Fibroblast of lung (primary cell): ENCODE measurements at regions not wholly inside any gene's neighbourhood (a gene's known extent, or its start where the extent isn't known, plus 50 kb on each side); places are given as distances from the start of the nearest gene placed in this dataset.

Experiments used
- DNase-seq, 2 donors: peaks; one replicate each; pipeline versions ENCODE4 v3.0.0 to v3.0.0-alpha.2; 2010; ENCODE audit warnings: low read depth in 2 of 2
- H2AFZ ChIP-seq: 2 replicates; pipeline ENCODE4 v1.5.1; 2012; ENCODE audit warnings: low read length, control low read depth, inconsistent platforms
- H3K27ac ChIP-seq: 2 replicates; pipeline ENCODE4 v1.5.1; 2011; ENCODE audit warnings: low read length, control low read depth; ENCODE audit not compliant: insufficient read depth
- H3K27me3 ChIP-seq: 2 replicates; pipeline ENCODE4 v1.5.1; 2011; ENCODE audit warnings: mild to moderate bottlenecking, low read length; ENCODE audit not compliant: control insufficient read depth, insufficient read depth
- H3K36me3 ChIP-seq: 2 replicates; pipeline ENCODE4 v1.5.1; 2011; ENCODE audit warnings: low read length; ENCODE audit not compliant: control insufficient read depth, insufficient read depth
- H3K4me1 ChIP-seq: 2 replicates; pipeline ENCODE4 v1.5.1; 2011; ENCODE audit warnings: low read length; ENCODE audit not compliant: control insufficient read depth, insufficient read depth; ENCODE audit errors: extremely low read depth
- H3K4me2 ChIP-seq: 2 replicates; pipeline ENCODE4 v1.5.1; 2011; ENCODE audit warnings: low read length, control low read depth; ENCODE audit not compliant: insufficient read depth; ENCODE audit errors: extremely low read depth
- H3K4me3 ChIP-seq, 4 experiments: fragments of 200-600 bp in 1 of 4; sonication (generic) in 1 of 4; replicated peaks in 1 of 4; 2 replicates each; pipeline ENCODE4 v1.5.1; 2011 to 2016; ENCODE audit warnings: low read length in 4 of 4, low read depth in 3 of 4, mild to moderate bottlenecking in 3 of 4, control low read depth in 2 of 4, inconsistent platforms in 1 of 4, mixed read lengths in 1 of 4; ENCODE audit not compliant: insufficient read depth in 1 of 4; ENCODE audit errors: control extremely low read depth in 1 of 4
- H3K79me2 ChIP-seq: 2 replicates; pipeline ENCODE4 v1.5.1; 2012; ENCODE audit warnings: mild to moderate bottlenecking, low read length, inconsistent platforms; ENCODE audit not compliant: control insufficient read depth, insufficient read depth
- H3K9ac ChIP-seq: 2 replicates; pipeline ENCODE4 v1.5.1; 2011; ENCODE audit warnings: mild to moderate bottlenecking, low read length, control low read depth; ENCODE audit not compliant: insufficient read depth
- H3K9me3 ChIP-seq: 2 replicates; pipeline ENCODE4 v1.5.1; 2012; ENCODE audit warnings: low read depth, low read length; ENCODE audit not compliant: control insufficient read depth, insufficient read depth
- H4K20me1 ChIP-seq: 2 replicates; pipeline ENCODE4 v1.5.1; 2011; ENCODE audit warnings: low read length; ENCODE audit not compliant: control insufficient read depth, insufficient read depth; ENCODE audit errors: extremely low read depth
- CTCF ChIP-seq, 2 donors: IDR thresholded peaks in 1 of 2; conservative IDR thresholded peaks in 1 of 2; 1 replicate in 1 of 2; 2 replicates in 1 of 2; pipeline ENCODE4 v1.5.1; 2011 to 2012; ENCODE audit warnings: low read length in 2 of 2, control low read depth in 1 of 2, inconsistent platforms in 1 of 2, low read depth in 1 of 2, mild to moderate bottlenecking in 1 of 2
- EZH2 ChIP-seq: IDR thresholded peaks from 2 replicates; pipeline ENCODE4 v1.5.1; 2012; ENCODE audit warnings: low read length, control low read depth, mild to moderate bottlenecking; ENCODE audit errors: missing control alignments

- no peak overlapping the region for H3K4me3 ChIP-seq
These were observed 191.2 kb downstream of the WDR11 start for GRCh38 chr10:121042342-121042741.

GRCh38 chr10:121043124-121043849 lies 192.1 kb downstream of the WDR11 start:
- Histone ChIP-seq H3K9me3 (no peaks in the 10 kb centered on the region), H2AFZ (no peak overlapping the region), H3K4me3 (no peak overlapping the region), H3K9ac (no peak overlapping the region), H4K20me1 (no peaks in the 10 kb centered on the region), H3K27ac (no peak overlapping the region), H3K4me2 (no peak overlapping the region), H3K36me3 (no peaks in the 10 kb centered on the region), H3K4me1 (no peaks in the 10 kb centered on the region), H3K27me3 (no peaks in the 10 kb centered on the region), H3K79me2 (no peaks in the 10 kb centered on the region)
- TF ChIP-seq CTCF (conservative IDR thresholded peaks at IDR 0.05 in 1 of 2, IDR thresholded peaks at IDR 0.05 in 1 of 2; ENCODE audit: low read depth in 1 of 2, low read length in 2 of 2) = no peak
- no peak for TF ChIP-seq EZH2
- no peak for DNase-seq

More at GRCh38 chr10:121042342-121042741, 191.2 kb downstream of the WDR11 start:
- Histone ChIP-seq H2AFZ (no peak overlapping the region), H3K4me1 (no peaks in the 10 kb centered on the region), H4K20me1 (no peaks in the 10 kb centered on the region), H3K27me3 (no peaks in the 10 kb centered on the region), H3K27ac (no peak overlapping the region), H3K79me2 (no peaks in the 10 kb centered on the region), H3K36me3 (no peaks in the 10 kb centered on the region), H3K9me3 (no peaks in the 10 kb centered on the region), H3K9ac (no peak overlapping the region), H3K4me2 (no peak overlapping the region)
- TF ChIP-seq EZH2 (no peak), CTCF (conservative IDR thresholded peaks at IDR 0.05 in 1 of 2, IDR thresholded peaks at IDR 0.05 in 1 of 2; ENCODE audit: low read depth in 1 of 2, low read length in 2 of 2) (no peak)
- no peak for DNase-seq

GRCh38 chr10:121048749-121049148 lies 197.6 kb downstream of the WDR11 start:
- no peak overlapping the region for H3K27ac ChIP-seq
- no peaks in the 10 kb centered on the region for H3K9me3 ChIP-seq
- H3K9ac ChIP-seq = no peak overlapping the region
- TF ChIP-seq CTCF (conservative IDR thresholded peaks at IDR 0.05 in 1 of 2, IDR thresholded peaks at IDR 0.05 in 1 of 2; ENCODE audit: low read depth in 1 of 2, low read length in 2 of 2) = no peak
- no peak for TF ChIP-seq EZH2
- DNase-seq = no peak
- H3K36me3 ChIP-seq = no peaks in the 10 kb centered on the region
- H3K79me2 ChIP-seq = no peaks in the 10 kb centered on the region
- no peak overlapping the region for H2AFZ ChIP-seq
- no peaks in the 10 kb centered on the region for H3K27me3 ChIP-seq
- no peak overlapping the region for H3K4me2 ChIP-seq
- no peaks in the 10 kb centered on the region for H4K20me1 ChIP-seq
- H3K4me1 ChIP-seq = no peaks in the 10 kb centered on the region
- H3K4me3 ChIP-seq = no peak overlapping the region
